Daoy (cell line): ENCODE measurements at regions not wholly inside any gene's neighbourhood (a gene's known extent, or its start where the extent isn't known, plus 50 kb on each side); places are given as distances from the start of the nearest gene placed in this dataset.

Source experiments
- DNase-seq: peaks from one replicate; pipeline ENCODE4 v3.0.0-alpha.2; 2015; ENCODE audit warnings: low read depth

DNA sequence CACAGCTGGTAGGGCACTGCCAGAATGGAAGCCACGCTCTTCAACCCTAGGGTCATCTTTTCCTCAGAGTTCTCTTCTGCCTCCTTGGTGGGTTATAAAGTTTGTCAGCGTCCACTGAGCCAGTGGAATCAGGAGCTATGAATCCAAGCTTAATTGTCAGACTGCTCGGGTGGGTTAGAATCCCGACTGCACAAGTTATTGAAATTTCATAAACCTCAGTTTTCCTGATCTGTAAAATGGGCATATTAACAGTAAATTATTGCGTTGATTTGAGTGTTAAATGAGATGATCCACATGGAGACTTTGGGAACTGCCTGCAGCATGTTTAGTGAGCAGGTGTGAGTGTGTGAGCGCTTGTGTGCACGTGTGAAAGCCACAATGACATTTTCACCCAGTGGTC, 400.5 kb upstream of the CDH11 start:
- DNase-seq = no peak

DNA sequence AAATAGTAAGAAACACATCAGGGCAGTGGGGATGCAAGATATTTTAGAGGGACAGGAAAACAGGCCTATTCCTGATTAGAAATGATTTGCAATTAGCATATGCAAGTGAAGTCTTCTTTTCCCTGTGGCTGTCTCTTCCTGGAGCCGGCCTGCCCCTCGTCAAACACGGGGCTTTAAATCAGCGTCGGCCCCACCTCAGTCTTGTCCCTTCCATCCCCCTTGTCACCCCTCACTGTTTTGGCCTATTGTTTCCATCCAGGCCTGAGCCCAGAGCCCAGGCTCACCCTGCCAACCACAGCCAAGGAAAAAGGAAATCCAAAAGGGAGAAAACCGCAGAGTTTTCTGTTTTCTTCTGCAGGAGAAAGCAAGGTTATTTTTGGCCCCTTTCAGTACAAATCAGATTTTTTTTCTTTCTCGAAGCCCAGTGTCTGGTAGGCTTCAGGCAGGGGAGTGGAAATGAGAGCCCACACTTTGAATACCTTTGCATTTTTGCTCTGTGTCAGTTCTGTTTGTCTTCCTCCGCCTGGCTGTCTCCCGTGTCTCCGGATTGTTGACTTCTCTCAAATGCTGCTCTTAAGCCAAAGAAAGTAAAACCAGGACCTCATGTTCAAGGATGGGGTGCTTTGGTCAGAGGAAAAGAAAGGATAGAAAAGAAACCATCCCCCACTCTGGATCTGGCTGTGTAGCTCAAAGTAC, 399.9 kb upstream of the CDH11 start:
- DNase-seq = no peak

DNA sequence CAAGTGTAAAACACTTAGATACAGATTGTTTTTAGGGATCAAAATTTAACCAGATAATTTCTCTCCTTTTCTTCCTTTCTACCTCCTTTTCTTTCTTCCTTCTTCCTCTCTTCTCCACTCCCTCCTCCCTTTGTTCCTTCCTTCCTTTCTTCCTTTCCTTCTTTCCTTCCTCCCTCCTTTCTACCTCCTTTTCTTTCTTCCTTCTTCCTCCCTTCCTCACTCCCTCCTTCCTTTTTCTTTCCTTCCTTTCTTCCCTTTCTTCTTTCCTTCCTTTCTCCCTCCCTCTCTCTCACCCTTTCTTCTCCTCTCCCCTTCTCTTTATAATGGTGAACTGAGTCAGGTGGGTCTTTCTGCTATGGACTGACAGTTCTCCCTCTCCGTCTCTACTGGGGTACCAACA, 397.5 kb upstream of the CDH11 start:
- DNase-seq = no peak

DNA sequence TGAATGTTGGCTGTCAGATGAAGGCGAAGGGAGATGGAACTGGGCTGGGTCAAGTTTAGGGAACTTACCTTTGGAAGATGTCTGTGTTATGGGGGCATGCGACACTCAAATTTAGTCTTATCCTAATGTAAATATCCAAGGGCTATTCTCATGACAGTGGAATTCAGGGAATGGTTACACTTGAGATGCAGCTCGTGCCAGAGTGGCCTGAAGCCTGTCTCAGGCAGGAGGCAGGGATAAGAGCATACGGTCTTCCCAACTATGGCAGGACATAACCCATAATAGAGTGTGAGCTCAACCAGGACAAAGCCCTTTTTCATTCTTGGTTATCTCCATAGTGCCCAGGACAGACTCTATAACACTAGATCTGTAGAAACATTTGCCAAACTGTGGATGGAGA, 393.3 kb upstream of the CDH11 start:
- no peak for DNase-seq

DNA sequence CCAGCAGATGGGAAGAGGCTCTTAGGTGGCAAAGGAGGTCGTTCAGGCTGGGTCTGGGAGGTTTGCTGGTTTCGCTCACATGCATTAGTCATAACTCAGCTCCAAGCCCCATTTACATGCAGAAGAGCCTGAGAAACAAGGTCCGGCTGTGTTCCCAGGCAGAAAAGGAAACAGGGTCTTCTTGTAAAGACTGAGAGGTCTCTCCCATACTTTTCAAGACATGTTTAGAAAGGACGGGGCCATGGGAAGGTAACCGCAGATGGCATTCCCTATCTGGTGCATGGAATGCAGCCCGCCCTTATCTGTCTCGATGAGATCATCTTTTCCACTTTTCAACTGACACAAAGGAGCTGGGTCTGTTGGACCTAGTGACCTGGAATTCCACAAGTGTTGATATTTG, 389.0 kb upstream of the CDH11 start:
- peak; percentile 81 for DNase-seq

DNA sequence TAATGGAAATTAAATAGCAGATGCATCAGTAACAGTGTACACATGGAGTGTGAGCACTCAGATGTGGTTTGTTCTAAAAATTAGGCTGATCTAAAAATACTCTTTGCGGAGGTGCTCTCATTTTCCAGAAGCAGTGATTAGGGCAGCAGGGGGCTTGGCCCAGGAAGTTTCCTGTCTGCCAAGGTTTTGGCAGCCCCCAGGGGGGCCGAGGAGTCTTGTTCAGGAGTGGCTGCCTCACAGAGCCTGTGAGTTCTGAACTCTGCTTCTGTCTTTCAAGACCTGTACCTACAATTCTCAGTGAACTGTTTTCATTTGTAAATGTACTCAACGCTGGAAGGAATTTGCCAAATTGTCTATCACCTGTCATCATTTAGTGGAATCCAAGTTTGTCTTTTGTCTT, 388.4 kb upstream of the CDH11 start:
- peak; percentile 22 for DNase-seq

DNA sequence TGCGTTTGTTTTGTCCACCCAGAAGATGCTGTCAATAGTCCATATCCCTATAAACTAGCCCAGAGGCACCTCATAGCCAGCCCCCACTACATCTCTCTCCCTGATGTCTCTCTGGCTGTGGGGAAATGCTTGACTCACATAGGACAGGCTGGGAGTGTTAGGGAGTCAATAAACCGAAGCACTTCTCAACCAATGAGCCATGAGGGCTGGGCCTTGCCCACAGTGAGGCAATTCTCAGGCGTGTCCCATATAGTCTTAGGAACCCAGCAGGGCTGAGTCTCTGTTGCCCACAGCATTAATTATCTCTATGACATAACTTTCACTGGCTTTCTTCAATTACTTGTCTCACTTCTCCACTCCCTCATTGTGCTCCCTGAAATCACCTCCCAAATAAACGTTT, 387.3 kb upstream of the CDH11 start:
- peak; percentile 26 for DNase-seq

DNA sequence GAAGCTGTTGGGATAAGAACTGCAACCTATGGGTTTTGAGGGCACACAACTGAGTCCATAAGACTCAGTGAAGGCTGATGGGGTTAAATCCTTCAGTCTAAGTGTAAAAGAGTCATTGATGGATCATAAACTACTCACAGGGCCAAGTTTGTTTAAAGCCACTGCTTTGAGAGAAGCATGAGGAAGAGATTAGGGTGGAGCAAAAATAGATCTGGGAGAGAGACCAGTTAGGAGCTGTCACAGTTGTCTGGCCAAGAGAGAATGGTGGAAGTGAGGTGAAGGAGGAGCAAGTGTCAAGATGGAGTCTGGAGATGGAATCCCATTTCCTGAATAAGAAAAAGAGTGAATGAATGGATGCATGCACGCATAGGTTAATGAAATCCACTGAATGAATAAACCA, 379.1 kb upstream of the CDH11 start:
- DNase-seq = no peak

DNA sequence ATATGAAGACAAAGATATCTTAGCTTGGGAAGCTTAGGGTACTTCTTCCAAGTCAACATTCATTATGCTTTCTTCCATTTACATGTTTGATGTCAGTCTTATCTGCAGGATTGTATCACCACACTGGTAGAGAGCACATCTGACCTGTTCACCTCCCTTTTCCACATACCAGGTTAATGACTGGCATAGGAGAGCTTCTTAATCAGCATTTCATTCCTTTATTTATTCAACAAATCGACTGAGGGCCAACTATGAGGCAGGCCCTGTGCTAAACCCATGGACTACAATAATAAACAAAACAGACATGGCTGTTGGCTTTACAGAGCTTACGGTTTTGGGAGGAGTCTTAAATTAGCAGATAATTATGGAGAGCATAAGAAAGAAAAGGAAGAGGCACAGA, 378.1 kb upstream of the CDH11 start:
- DNase-seq = peak; percentile 32

DNA sequence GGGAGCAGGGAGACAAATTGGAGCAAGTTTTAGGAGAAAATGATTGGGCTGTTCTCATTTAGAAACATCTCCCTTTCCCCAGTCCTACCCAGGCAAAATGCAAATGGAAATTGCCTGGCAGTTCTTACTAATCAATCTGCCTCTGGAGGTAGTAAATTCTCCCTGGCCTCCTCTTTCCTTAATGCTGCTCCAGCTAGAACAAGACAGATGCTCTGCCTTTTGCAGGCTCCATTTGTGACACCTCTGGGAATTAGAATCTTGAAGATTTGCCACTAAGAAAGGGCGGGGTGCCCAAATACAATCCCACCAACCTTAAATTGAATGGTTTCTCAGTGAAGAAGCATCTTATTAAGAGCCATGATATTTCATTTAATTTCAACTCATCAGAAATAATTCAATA, 377.7 kb upstream of the CDH11 start:
- DNase-seq = no peak

DNA sequence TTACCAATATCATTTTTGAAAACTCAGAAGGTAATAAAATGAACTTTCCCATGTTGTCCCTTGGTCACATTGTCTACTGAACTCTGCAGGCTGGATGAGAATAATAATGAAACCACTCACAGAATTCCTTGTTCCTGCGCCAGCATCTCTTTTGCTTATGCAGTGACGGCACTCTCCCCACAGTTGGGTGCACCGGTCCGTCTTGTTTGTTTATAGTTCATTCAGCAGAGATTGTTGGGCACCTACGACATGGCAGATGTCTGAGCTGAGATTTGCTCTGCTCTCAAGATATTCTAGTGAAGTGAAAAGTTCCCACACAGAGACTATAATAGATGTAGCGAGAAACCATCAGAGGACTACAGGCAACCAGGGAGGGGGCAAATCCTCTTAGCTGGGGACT, 375.7 kb upstream of the CDH11 start:
- no peak for DNase-seq

DNA sequence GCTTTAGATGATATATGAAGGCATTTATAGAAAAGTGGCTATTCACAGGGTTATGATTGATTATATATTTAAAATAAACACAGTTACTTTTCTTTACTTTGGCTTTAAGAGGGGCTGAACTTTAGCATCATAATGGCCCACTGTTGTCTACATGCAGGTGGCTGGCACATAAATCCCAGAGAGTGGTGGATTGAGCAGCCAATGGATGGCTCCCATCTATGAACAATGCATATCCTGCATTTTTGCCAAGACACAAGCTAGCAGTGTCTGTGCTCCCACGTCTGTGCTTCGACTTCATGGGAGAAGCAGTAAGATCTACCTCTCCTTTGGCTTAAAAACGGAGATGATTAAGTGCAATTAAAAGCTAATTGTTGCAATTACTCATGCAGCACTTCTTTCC, 373.2 kb upstream of the CDH11 start:
- no peak for DNase-seq

DNA sequence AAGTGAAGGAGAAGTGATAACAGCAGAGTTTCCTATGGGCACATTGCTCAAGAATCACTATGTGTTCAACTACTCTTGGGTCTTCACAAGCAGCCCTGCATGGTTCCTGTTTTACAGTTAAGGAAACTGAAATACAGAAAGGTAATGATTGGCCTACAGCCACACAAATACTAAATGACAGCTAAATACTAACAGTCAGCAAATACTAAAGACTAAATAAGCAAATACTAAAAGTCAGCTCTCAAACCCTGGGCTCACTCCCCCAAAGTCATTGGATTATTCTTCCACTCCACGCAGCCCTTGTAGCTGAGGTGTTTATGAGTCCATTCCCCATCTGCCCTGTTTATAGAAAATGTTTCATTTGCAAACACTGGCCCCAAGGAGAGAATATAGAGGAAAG, 372.7 kb upstream of the CDH11 start:
- no peak for DNase-seq

DNA sequence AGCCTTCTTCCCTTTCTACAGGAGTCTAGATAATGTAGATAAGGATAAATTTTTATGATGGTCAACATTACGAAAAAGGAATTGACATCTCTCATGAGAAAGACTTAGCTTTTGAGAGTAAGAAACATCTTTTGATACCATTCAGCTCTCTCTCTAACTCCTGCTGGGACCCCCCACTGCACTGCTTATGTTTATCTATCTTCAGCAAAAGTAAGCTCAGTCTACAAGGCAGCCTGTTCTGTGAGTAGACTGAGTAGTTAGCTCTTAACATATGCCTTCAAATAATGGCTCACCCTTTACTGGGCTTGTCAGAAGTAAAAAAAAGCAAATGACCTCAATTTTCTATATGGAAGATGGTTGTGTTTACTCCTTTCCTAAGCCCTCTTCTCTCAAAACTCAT, 372.2 kb upstream of the CDH11 start:
- no peak for DNase-seq

DNA sequence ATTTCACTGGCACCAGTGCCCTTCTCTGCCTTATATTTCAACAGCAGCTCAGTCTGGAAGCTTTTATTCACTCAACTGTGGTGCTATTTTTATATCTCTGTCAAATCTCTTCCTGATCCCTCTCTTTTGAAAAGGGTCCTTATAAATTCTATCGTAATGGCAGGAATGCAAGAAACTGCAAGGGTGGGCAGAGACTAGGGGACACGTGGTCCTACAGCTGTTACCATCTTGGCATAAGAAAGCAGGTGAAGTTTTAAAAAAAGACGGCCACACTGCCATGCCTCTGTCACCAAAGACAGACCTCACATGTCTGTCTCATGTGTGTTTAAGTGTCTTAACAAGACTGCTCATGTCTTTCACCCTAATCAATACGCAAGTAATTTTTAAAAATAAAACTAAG, 368.4 kb upstream of the CDH11 start:
- DNase-seq = no peak

DNA sequence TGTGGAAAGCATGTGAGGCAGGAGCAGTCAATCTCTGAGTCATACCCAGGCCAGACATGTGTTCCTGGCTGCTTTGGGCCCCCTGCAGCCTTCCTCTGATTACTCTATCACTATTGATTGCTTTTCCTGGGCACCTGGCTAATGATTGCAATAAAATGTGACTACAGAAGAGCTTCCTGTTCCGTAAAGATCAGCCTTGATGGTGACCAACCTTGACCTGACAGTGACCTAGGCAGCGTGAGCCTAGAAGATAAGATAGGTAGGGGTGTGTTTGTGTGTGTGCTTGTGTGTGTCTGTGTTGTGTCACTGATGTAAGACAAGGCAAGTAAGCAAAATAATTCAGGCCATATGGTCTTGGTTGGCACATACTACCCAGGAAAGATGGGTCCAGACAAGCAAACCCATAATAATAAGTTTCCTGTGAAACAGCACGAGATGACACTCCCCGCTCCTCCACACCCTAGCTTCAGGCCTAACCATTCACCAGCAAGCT, 367.7 kb upstream of the CDH11 start:
- DNase-seq = no peak

DNA sequence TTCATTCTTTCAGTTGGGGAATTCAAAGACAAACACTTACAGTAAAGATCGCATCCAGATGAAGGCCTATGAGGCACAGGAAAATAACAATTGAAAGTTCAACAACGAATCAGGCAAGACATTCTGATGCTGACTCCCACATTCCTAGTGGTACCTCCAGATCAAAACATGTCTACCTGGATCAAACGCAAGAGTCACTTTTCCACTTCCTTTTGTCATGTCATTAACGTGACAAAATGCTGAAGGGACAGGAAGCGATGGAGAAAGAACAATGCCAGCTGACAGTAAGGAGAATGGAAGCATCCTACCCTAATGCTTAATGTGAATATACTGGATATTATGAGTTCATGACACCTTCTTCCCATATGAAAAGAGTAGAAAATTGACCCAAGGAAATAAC, 365.4 kb upstream of the CDH11 start:
- DNase-seq = no peak

DNA sequence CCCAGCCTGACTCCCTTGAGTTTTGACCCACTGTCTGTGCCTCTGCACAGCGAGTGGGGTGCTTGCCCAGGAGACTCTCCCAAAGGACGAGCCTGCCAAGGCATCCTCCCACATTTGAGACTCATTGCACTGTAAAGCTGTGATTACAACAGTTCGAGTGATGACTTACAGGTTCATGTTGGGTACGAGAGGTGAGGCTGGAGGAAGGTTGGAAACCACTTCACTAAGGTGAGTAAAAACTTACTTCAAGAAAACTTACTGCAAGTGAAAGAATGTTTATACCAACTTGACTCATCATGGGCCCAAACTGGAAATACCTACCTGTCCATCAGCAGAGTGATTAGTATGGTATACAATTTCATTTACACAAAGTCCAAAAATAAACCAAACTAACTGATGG, 360.1 kb upstream of the CDH11 start:
- DNase-seq = no peak

DNA sequence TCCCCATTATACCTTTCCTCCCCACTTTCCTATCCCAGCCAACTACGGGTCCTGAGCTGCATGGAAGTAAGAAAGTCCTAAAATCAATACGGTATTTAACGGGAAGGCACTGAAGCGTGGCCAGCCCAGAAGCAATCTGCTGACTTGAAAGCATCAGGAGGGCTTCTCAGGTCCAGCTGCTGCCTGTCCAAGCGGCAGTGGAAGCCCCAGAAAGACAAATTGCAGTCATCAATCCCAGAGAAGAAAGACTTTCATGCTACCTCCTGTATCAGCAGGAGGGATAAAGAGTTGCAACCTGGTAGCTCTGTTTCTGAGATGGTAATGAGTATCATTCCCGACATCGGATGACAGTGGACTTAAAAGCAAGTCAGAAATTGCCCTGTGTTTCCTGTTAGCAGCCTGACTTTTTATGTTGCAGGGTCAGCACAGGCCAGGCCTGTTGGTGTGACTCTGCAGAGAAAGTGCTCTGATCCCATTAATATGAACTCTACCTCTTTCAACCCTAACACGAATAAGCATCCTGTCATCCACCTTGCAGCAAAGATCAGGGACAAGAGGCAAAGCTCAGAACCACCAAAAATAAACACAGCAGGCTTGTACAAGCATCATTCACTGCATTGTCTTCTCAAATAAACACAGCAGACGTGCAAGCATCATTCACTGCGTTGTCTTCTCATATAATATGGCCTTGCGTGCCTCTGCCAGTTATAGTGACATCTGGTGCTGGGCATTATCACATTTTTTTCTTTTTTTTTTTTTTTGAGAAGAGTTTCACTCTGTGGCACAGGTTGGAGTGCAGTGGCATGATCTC, 358.6 kb upstream of the CDH11 start:
- DNase-seq = no peak

DNA sequence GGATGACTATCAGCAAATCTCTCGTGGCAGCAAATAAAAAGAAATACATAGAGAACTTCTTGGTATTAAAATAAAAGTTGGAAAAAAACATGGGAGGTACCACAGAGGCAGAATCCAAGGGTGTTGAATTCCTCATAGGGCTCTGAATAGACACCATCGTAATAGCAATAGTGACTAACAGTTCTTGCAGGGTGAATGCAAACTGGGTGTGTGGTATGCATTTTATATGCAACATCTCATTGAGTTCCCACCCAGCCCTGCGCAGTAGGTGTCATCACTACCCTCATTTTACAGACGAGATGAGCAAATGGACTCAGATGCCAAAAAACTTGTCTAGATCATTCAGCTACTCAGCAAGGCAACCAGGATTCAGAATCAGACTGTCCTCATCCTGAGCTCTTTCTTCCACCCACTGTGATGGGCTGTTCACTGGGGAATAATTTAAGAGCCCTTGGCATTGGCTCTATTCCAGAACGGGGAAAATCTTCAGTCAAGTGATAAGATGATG, 354.6 kb upstream of the CDH11 start:
- DNase-seq = no peak

DNA sequence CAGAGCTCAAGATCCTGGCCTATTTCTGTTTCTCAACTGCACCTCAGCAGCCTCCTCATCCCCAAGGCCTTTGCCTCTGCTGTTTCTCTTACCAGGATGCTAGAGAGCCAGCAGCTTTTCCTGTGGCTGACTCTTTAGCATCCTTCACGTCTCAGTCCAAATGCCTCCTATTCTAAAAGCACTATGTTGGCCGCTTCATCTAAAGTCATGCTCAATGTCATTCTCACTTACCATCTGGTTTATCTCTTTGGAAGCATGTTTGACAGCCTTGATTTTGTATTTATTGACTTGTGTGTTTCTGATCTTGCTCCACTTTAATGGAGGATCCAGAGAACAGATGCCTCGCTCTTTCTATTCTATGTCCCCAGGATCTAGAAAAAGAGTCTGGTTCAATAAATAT, 351.8 kb upstream of the CDH11 start:
- no peak for DNase-seq

DNA sequence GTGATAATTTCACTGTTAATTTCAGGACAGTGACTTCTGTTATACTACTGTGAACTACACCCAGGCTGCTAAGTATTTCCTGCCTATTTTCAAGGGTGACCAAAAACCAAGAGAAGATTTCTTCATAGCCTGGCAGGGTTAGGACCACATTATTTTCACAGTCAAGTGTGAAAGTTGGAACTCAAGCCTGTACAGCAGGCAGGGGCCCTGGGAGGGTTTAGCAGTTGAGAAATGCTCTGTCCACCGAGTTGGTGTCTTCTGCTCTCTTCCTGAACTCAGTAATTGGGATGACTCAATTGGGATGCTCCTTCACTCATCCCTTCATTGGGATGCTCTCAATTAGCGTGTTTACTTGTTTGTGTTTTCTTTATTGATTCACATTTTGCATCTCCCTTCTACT, 347.3 kb upstream of the CDH11 start:
- no peak for DNase-seq

DNA sequence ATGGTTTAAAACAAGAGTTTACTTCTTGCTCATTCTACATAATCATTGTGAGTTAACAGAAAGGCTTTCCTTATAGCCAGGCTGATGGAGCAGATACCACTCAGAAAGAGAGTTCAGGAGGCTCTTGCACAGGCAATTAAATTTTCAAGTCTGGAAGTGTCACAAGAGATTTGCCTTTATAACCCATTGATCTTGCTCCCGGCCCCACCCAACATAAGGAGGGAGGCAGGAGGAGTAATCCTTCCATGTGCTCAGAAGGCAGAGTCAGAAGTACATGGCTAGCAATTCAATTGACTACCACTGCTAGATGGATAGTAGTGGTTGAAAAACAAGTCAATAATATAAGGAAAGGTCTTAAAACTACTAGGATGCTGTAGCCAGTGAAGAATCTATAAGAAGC, 346.3 kb upstream of the CDH11 start:
- DNase-seq = no peak
